DOHH2 (cell line): ENCODE measurements at regions not wholly inside any gene's neighbourhood (a gene's known extent, or its start where the extent isn't known, plus 50 kb on each side); places are given as distances from the start of the nearest gene placed in this dataset.

Experiments used
- H3F3A ChIP-seq: fragments of 200-600 bp; sonication (generic), shearing (Covaris generic); 2 replicates; pipeline ENCODE4 v1.6.0; 2016; ENCODE audit warnings: antibody characterized with exemption, mild to moderate bottlenecking; ENCODE audit not compliant: control insufficient read depth, insufficient read depth
- H3K27ac ChIP-seq: fragments of 200-600 bp; sonication (generic); 2 replicates; pipeline ENCODE4 v1.5.1; 2014; ENCODE audit warnings: low read depth, mild to moderate bottlenecking, low read length, moderate library complexity
- H3K27me3 ChIP-seq: fragments of 200-600 bp; sonication (generic); 2 replicates; pipeline ENCODE4 v1.6.1; 2014; ENCODE audit warnings: mild to moderate bottlenecking, low read length, mixed read lengths; ENCODE audit not compliant: control insufficient read depth
- H3K36me3 ChIP-seq: fragments of 200-600 bp; sonication (generic); 2 replicates; pipeline ENCODE4 v1.6.1; 2014; ENCODE audit warnings: mild to moderate bottlenecking, low read length, moderate library complexity, mixed read lengths; ENCODE audit not compliant: control insufficient read depth
- H3K4me1 ChIP-seq: fragments of 200-600 bp; sonication (generic); 2 replicates; pipeline ENCODE4 v1.6.1; 2014; ENCODE audit warnings: mild to moderate bottlenecking, low read length, mixed read lengths; ENCODE audit not compliant: control insufficient read depth
- H3K4me2 ChIP-seq: fragments of 200-600 bp; sonication (generic); 2 replicates; pipeline ENCODE4 v1.6.0; 2014; ENCODE audit warnings: mild to moderate bottlenecking, low read length, moderate library complexity
- H3K4me3 ChIP-seq: fragments of 200-600 bp; sonication (generic); 2 replicates; pipeline ENCODE4 v1.5.1; 2014; ENCODE audit warnings: mild to moderate bottlenecking, low read length, mixed read lengths
- H3K79me2 ChIP-seq: fragments of 200-600 bp; sonication (generic); 2 replicates; pipeline ENCODE4 v1.6.1; 2014; ENCODE audit warnings: mild to moderate bottlenecking, low read length, mixed read lengths; ENCODE audit not compliant: control insufficient read depth
- H3K9me2 ChIP-seq: fragments of 200-600 bp; sonication (generic); replicated peaks from 2 replicates; pipeline ENCODE4 v1.6.1; 2014; ENCODE audit warnings: mild to moderate bottlenecking, low read length, mixed read lengths; ENCODE audit not compliant: control insufficient read depth
- H3K9me3 ChIP-seq: fragments of 200-600 bp; sonication (generic); 2 replicates; pipeline ENCODE4 v1.6.1; 2014; ENCODE audit warnings: antibody characterized with exemption, low read length, mixed read lengths; ENCODE audit not compliant: control insufficient read depth, insufficient read depth
- H4K20me1 ChIP-seq: fragments of 200-600 bp; sonication (generic); 2 replicates; pipeline ENCODE4 v1.6.0; 2014; ENCODE audit warnings: low read depth, mild to moderate bottlenecking, antibody characterized with exemption, low read length, moderate library complexity; ENCODE audit not compliant: control insufficient read depth, insufficient read depth
- EZH2phosphoT487 ChIP-seq: fragments of 200-600 bp; sonication (generic); IDR thresholded peaks from 2 replicates; pipeline ENCODE4 v1.6.1; 2017; ENCODE audit warnings: borderline replicate concordance, mild to moderate bottlenecking, antibody characterized with exemption, low read length, moderate library complexity, mixed read lengths
- TF ChIP-seq, protein P1 (sequence below): fragments of 200-600 bp; sonication (generic); IDR thresholded peaks from one replicate; pipeline ENCODE4 v1.5.1; 2014; ENCODE audit warnings: antibody characterized with exemption, mild to moderate bottlenecking, low read depth, low read length; ENCODE audit not compliant: poor library complexity, severe bottlenecking

DNA sequence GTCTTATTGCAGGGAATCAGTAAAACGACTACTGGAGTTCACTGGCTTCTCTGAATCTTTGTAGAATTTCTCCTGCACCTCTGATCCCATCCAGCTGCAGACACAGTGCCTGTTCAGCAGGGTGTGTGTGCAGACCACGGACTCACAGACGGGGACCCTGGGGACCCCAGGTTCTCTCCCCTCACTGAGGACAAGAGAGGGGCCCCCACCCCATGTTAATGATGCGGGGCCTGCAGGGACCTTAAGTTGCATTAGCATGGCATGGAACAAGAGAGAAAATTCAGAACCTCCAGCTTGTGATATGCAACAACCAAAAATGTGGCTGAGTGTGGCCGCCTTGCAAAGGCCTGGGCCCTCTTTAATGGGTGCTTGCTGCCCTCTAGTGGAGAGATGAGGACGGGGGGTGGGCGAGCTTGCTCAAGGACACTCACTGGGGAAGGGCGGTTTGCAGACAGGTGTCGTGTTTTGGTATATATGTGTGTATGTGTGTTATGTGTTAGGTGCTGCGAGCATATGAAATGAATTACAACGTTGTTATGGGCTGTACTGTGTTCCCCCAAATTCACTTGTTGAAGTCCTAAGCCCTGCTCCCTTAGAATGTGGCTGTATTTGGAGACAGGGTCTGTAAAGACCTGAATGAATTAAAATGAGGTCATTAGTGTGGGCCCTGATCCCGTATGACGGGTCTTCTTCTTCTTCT is 84.4 kb upstream of the SEPTIN5 start:
- Histone ChIP-seq H4K20me1 (no peaks in the 10 kb centered on the region), H3K9me2 (no peaks in the 10 kb centered on the region), H3K4me2 (no peak overlapping the region), H3K4me3 (no peak overlapping the region), H3K36me3 (no peaks in the 10 kb centered on the region), H3K79me2 (no peaks in the 10 kb centered on the region), H3K27ac (no peak overlapping the region), H3K27me3 (no peaks in the 10 kb centered on the region), H3F3A (no peaks in the 10 kb centered on the region), H3K4me1 (no peaks in the 10 kb centered on the region), H3K9me3 (no peaks in the 10 kb centered on the region)
- no peak for TF ChIP-seq EZH2phosphoT487
- TF ChIP-seq, protein P1, sequence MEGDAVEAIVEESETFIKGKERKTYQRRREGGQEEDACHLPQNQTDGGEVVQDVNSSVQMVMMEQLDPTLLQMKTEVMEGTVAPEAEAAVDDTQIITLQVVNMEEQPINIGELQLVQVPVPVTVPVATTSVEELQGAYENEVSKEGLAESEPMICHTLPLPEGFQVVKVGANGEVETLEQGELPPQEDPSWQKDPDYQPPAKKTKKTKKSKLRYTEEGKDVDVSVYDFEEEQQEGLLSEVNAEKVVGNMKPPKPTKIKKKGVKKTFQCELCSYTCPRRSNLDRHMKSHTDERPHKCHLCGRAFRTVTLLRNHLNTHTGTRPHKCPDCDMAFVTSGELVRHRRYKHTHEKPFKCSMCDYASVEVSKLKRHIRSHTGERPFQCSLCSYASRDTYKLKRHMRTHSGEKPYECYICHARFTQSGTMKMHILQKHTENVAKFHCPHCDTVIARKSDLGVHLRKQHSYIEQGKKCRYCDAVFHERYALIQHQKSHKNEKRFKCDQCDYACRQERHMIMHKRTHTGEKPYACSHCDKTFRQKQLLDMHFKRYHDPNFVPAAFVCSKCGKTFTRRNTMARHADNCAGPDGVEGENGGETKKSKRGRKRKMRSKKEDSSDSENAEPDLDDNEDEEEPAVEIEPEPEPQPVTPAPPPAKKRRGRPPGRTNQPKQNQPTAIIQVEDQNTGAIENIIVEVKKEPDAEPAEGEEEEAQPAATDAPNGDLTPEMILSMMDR, result peak; percentile 95

GRCh38 chr22:19630614-19631013 is 83.7 kb upstream of the SEPTIN5 start:
- no peaks in the 10 kb centered on the region for H4K20me1 ChIP-seq
- H3K4me1 ChIP-seq, result no peaks in the 10 kb centered on the region
- H3K27me3 ChIP-seq, result no peaks in the 10 kb centered on the region
- no peak overlapping the region for H3K27ac ChIP-seq
- no peaks in the 10 kb centered on the region for H3K79me2 ChIP-seq
- no peak for TF ChIP-seq EZH2phosphoT487
- TF ChIP-seq, protein P1, result no peak
- H3F3A ChIP-seq, result no peaks in the 10 kb centered on the region
- H3K4me2 ChIP-seq, result no peak overlapping the region
- H3K9me3 ChIP-seq, result no peaks in the 10 kb centered on the region
- no peak overlapping the region for H3K4me3 ChIP-seq
- H3K9me2 ChIP-seq, result no peaks in the 10 kb centered on the region
- H3K36me3 ChIP-seq, result no peaks in the 10 kb centered on the region

DNA sequence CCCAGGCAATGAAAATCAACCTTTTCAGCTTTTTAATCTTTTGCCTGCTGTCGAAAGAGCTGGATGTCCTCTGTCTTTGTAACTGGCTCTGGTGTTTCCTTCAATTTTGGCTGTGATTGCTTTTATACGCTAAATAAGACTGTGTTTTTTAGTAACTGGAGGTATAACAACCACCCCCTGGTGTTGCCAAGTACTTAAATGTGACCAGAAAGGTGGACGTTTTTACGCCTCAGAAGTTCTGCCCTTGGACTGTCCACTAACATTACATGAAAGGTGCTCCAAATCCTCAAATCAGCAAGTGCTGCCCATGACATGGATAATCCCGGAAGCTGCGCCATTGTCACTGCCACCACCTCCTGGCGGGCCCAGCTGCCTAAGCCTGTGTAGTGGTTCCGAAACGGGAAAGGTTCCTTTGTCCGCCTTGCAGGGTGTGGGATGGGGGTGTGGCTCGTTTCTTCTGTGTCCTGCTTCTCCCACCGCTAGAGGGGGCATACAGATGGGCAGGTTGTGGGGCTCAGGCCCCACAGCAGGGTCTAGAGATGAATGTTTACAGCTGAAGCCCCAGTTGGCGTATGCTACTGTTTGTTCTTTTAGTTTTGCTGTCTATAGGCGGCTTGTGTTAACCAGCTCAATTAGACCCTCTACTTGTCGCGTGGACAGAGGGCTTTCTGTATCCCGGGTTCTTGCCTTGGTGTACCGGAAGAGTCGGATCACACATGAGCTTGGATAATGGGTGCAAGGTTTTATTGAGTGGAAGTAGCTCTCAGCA is 82.2 kb upstream of the SEPTIN5 start:
- H3K4me2 ChIP-seq, result no peak overlapping the region

More for the DNA sequence above, 82.2 kb upstream of the SEPTIN5 start:
- Histone ChIP-seq H3K36me3 (no peaks in the 10 kb centered on the region), H3K9me2 (no peaks in the 10 kb centered on the region), H4K20me1 (no peaks in the 10 kb centered on the region), H3K4me3 (no peak overlapping the region), H3K27ac (no peak overlapping the region), H3K4me1 (no peaks in the 10 kb centered on the region), H3K27me3 (no peaks in the 10 kb centered on the region), H3K79me2 (no peaks in the 10 kb centered on the region), H3K9me3 (no peaks in the 10 kb centered on the region), H3F3A (no peaks in the 10 kb centered on the region)
- no peak for TF ChIP-seq EZH2phosphoT487
- TF ChIP-seq, protein P1, result peak; percentile 59
